Stimulated activated naive CD8-positive, alpha-beta T cell treated with anti-CD3 and anti-CD28 coated beads, Interleukin-15, Interleukin-2, amounts not matched to agents 100 ng/mL and 50 ng/mL, for 24 hours (primary cell): ENCODE measurements at regions not wholly inside any gene's neighbourhood (a gene's known extent, or its start where the extent isn't known, plus 50 kb on each side); places are given as distances from the start of the nearest gene placed in this dataset.

Experiments used
- H3K27ac Mint-ChIP-seq: one replicate; pipeline ENCODE4 v1.8.0; 2021; ENCODE audit warnings: mild to moderate bottlenecking, mixed read lengths
- H3K27me3 Mint-ChIP-seq: one replicate; pipeline ENCODE4 v1.8.0; 2021; ENCODE audit warnings: mixed read lengths
- H3K36me3 Mint-ChIP-seq: one replicate; pipeline ENCODE4 v1.8.0; 2021; ENCODE audit warnings: low read depth, mixed read lengths
- H3K4me1 Mint-ChIP-seq: one replicate; pipeline ENCODE4 v1.8.0; 2021; ENCODE audit warnings: low read depth, mixed read lengths
- H3K4me3 Mint-ChIP-seq: one replicate; pipeline ENCODE4 v1.8.0; 2021; ENCODE audit warnings: mild to moderate bottlenecking, mixed read lengths
- H3K9me3 Mint-ChIP-seq: one replicate; pipeline ENCODE4 v1.8.0; 2021; ENCODE audit warnings: mixed read lengths

GRCh38 chr12:128178565-128178964, 88.4 kb upstream of the TMEM132C start:
- Mint-ChIP-seq H3K27ac (no peak overlapping the region), H3K4me1 (no peaks in the 10 kb centered on the region), H3K4me3 (no peak overlapping the region), H3K27me3 (no peaks in the 10 kb centered on the region), H3K36me3 (no peaks in the 10 kb centered on the region), H3K9me3 (no peaks in the 10 kb centered on the region)

GRCh38 chr12:128178966-128179365, 88.0 kb upstream of the TMEM132C start:
- H3K36me3 Mint-ChIP-seq = no peaks in the 10 kb centered on the region
- no peaks in the 10 kb centered on the region for H3K27me3 Mint-ChIP-seq
- H3K9me3 Mint-ChIP-seq = no peaks in the 10 kb centered on the region
- no peak overlapping the region for H3K4me3 Mint-ChIP-seq
- no peak overlapping the region for H3K27ac Mint-ChIP-seq
- no peaks in the 10 kb centered on the region for H3K4me1 Mint-ChIP-seq

- Mint-ChIP-seq H3K36me3 (no peaks in the 10 kb centered on the region), H3K27ac (no peak overlapping the region), H3K4me1 (no peaks in the 10 kb centered on the region), H3K27me3 (no peaks in the 10 kb centered on the region), H3K4me3 (no peak overlapping the region), H3K9me3 (no peaks in the 10 kb centered on the region)
These were observed 86.8 kb upstream of the TMEM132C start for GRCh38 chr12:128180166-128180565.

GRCh38 chr12:128190052-128190451, 76.9 kb upstream of the TMEM132C start:
- Mint-ChIP-seq H3K4me1 (no peaks in the 10 kb centered on the region), H3K36me3 (no peaks in the 10 kb centered on the region), H3K27ac (no peak overlapping the region), H3K27me3 (no peaks in the 10 kb centered on the region), H3K9me3 (peaks cover 4% of the 10 kb centered on the region), H3K4me3 (no peak overlapping the region)

GRCh38 chr12:128190614-128191013, 76.4 kb upstream of the TMEM132C start:
- Mint-ChIP-seq H3K4me1 (no peaks in the 10 kb centered on the region), H3K4me3 (no peak overlapping the region), H3K36me3 (no peaks in the 10 kb centered on the region), H3K27ac (no peak overlapping the region), H3K9me3 (peaks cover 4% of the 10 kb centered on the region), H3K27me3 (no peaks in the 10 kb centered on the region)

- H3K27me3 Mint-ChIP-seq = no peaks in the 10 kb centered on the region
- H3K36me3 Mint-ChIP-seq = no peaks in the 10 kb centered on the region
- peaks cover 4% of the 10 kb centered on the region for H3K9me3 Mint-ChIP-seq
- no peak overlapping the region for H3K27ac Mint-ChIP-seq
- no peaks in the 10 kb centered on the region for H3K4me1 Mint-ChIP-seq
- no peak overlapping the region for H3K4me3 Mint-ChIP-seq
These were observed 75.6 kb upstream of the TMEM132C start for GRCh38 chr12:128191380-128191779.

- H3K27ac Mint-ChIP-seq = no peak overlapping the region
- H3K4me3 Mint-ChIP-seq = no peak overlapping the region
- peaks cover 4% of the 10 kb centered on the region for H3K36me3 Mint-ChIP-seq
- H3K4me1 Mint-ChIP-seq = no peaks in the 10 kb centered on the region
- H3K27me3 Mint-ChIP-seq = no peaks in the 10 kb centered on the region
- peaks cover 13% of the 10 kb centered on the region for H3K9me3 Mint-ChIP-seq
These were observed 62.3 kb upstream of the TMEM132C start for GRCh38 chr12:128204711-128205110.

- Mint-ChIP-seq H3K4me3 (no peak overlapping the region), H3K27me3 (no peaks in the 10 kb centered on the region), H3K36me3 (no peaks in the 10 kb centered on the region), H3K27ac (no peak overlapping the region), H3K9me3 (peaks cover 9% of the 10 kb centered on the region), H3K4me1 (no peaks in the 10 kb centered on the region)
These were observed 61.8 kb upstream of the TMEM132C start for GRCh38 chr12:128205145-128205544.

GRCh38 chr12:128205758-128206157, 61.2 kb upstream of the TMEM132C start:
- no peak overlapping the region for H3K4me3 Mint-ChIP-seq
- peaks cover 6% of the 10 kb centered on the region for H3K9me3 Mint-ChIP-seq
- H3K4me1 Mint-ChIP-seq = no peaks in the 10 kb centered on the region
- no peaks in the 10 kb centered on the region for H3K27me3 Mint-ChIP-seq
- H3K27ac Mint-ChIP-seq = no peak overlapping the region
- H3K36me3 Mint-ChIP-seq = no peaks in the 10 kb centered on the region
